GM23338 (cell line): ENCODE measurements at regions not wholly inside any gene's neighbourhood (a gene's known extent, or its start where the extent isn't known, plus 50 kb on each side); places are given as distances from the start of the nearest gene placed in this dataset.

Experiments used
- ATAC-seq: fragments of 200-7000 bp; cut with Tn5 transposase; 3 replicates; pipeline ENCODE4 v1.9.1; 2020
- DNase-seq: peaks from one replicate; pipeline ENCODE4 v3.0.0-alpha.2; 2015; ENCODE audit warnings: low spot score
- H2AFZ ChIP-seq: fragments of 200-600 bp; sonication (generic); 2 replicates; pipeline ENCODE4 v1.8.0; 2016; ENCODE audit warnings: antibody characterized with exemption, mild to moderate bottlenecking, moderate library complexity
- H3F3A ChIP-seq: fragments of 200-600 bp; sonication (generic); replicated peaks from 2 replicates; pipeline ENCODE4 v1.8.0; 2017; ENCODE audit warnings: antibody characterized with exemption, mixed run types, low read depth
- H3K27ac ChIP-seq: fragments of 200-600 bp; sonication (generic); 2 replicates; pipeline ENCODE4 v1.6.1; 2016; ENCODE audit warnings: low read depth
- H3K27me3 ChIP-seq: fragments of 200-600 bp; sonication (generic); 2 replicates; pipeline ENCODE4 v1.8.0; 2016; ENCODE audit warnings: mild to moderate bottlenecking, mixed run types, moderate library complexity; ENCODE audit not compliant: insufficient read depth
- H3K36me3 ChIP-seq: fragments of 200-600 bp; sonication (generic); 2 replicates; pipeline ENCODE4 v1.8.0; 2016; ENCODE audit warnings: mild to moderate bottlenecking; ENCODE audit not compliant: insufficient read depth
- H3K4me1 ChIP-seq: fragments of 200-600 bp; sonication (generic); 2 replicates; pipeline ENCODE4 v1.8.0; 2016; ENCODE audit warnings: mild to moderate bottlenecking, moderate library complexity; ENCODE audit not compliant: insufficient read depth
- H3K4me2 ChIP-seq: fragments of 200-600 bp; sonication (generic); 2 replicates; pipeline ENCODE4 v1.7.1; 2017; ENCODE audit warnings: mixed run types
- H3K4me3 ChIP-seq: fragments of 200-600 bp; sonication (generic); 2 replicates; pipeline ENCODE4 v1.6.1; 2016; ENCODE audit warnings: mixed run types
- H3K79me2 ChIP-seq: fragments of 200-600 bp; sonication (generic); replicated peaks from 2 replicates; pipeline ENCODE4 v1.8.0; 2017; ENCODE audit warnings: mild to moderate bottlenecking; ENCODE audit not compliant: insufficient read depth
- H3K9me2 ChIP-seq: fragments of 200-600 bp; sonication (generic); 2 replicates; pipeline ENCODE4 v1.8.0; 2017; ENCODE audit not compliant: insufficient read depth
- H4K20me1 ChIP-seq: fragments of 200-600 bp; sonication (generic); replicated peaks from 2 replicates; pipeline ENCODE4 v1.8.0; 2017; ENCODE audit warnings: mild to moderate bottlenecking; ENCODE audit not compliant: insufficient read depth
- H3K27ac Mint-ChIP-seq: 2 replicates; pipeline ENCODE4 v1.8.0; 2020; ENCODE audit warnings: inconsistent platforms, mild to moderate bottlenecking, moderate library complexity, mixed read lengths
- H3K27me3 Mint-ChIP-seq: 3 replicates; pipeline ENCODE4 v1.8.0; 2022; ENCODE audit warnings: low read depth, mild to moderate bottlenecking, moderate library complexity, mixed read lengths, inconsistent platforms; ENCODE audit not compliant: insufficient read depth, poor library complexity
- H3K36me3 Mint-ChIP-seq: 3 replicates; pipeline ENCODE4 v1.8.0; 2021; ENCODE audit warnings: low read depth, mild to moderate bottlenecking, inconsistent platforms, moderate library complexity, mixed read lengths
- H3K4me1 Mint-ChIP-seq: 3 replicates; pipeline ENCODE4 v1.8.0; 2020; ENCODE audit warnings: mild to moderate bottlenecking, inconsistent platforms, mixed read lengths
- H3K4me3 Mint-ChIP-seq: 3 replicates; pipeline ENCODE4 v1.8.0; 2021; ENCODE audit warnings: moderate library complexity, mild to moderate bottlenecking, inconsistent platforms, mixed read lengths
- H3K9me3 Mint-ChIP-seq: 3 replicates; pipeline ENCODE4 v1.8.0; 2020; ENCODE audit warnings: moderate library complexity, mild to moderate bottlenecking, inconsistent platforms, mixed read lengths
- POLR2AphosphoS5 ChIP-seq: IDR thresholded peaks from 2 replicates; pipeline ENCODE4 v1.6.1; 2016; ENCODE audit warnings: antibody characterized with exemption, low read depth
- ZNF462 ChIP-seq: fragments of 250-450 bp; sonication (Bioruptor Pico); IDR thresholded peaks from 2 replicates; pipeline ENCODE4 v1.5.0; 2020; ENCODE audit warnings: mild to moderate bottlenecking, moderate library complexity

- no peak for TF ChIP-seq ZNF462 (CRISPR knock-in tag)
Observed at GRCh38 chr1:58881471-58881994, 97.7 kb upstream of the JUN start (continued).

GRCh38 chr1:58882322-58882948, 98.6 kb upstream of the JUN start:
- H3K27ac Mint-ChIP-seq, result no peak overlapping the region
- no peak overlapping the region for H3K4me3 ChIP-seq
- H3K4me1 Mint-ChIP-seq, result peaks cover 5% of the 10 kb centered on the region; the same call in 2 of the 3 replicates
- no peaks in the 10 kb centered on the region for H3K27me3 Mint-ChIP-seq
- H3F3A ChIP-seq, result no peaks in the 10 kb centered on the region
- H3K4me3 Mint-ChIP-seq, result no peak overlapping the region
- H3K9me3 Mint-ChIP-seq, result no peaks in the 10 kb centered on the region
- no peaks in the 10 kb centered on the region for H4K20me1 ChIP-seq
- no peaks in the 10 kb centered on the region for H3K27me3 ChIP-seq
- no peak overlapping the region for H3K27ac ChIP-seq
- no peak for TF ChIP-seq POLR2AphosphoS5
- no peaks in the 10 kb centered on the region for H3K4me1 ChIP-seq
- DNase-seq (no peak), ATAC-seq (no peak)
- H3K4me2 ChIP-seq, result no peak overlapping the region
- no peaks in the 10 kb centered on the region for H3K79me2 ChIP-seq
- no peaks in the 10 kb centered on the region for H3K36me3 Mint-ChIP-seq
- H3K9me2 ChIP-seq, result peaks cover 15% of the 10 kb centered on the region
- H3K36me3 ChIP-seq, result no peaks in the 10 kb centered on the region
- no peak overlapping the region for H2AFZ ChIP-seq
